ENCODE measurements at regions not wholly inside any gene's neighbourhood (a gene's known extent, or its start where the extent isn't known, plus 50 kb on each side); places are given as distances from the start of the nearest gene placed in this dataset.

DNA sequence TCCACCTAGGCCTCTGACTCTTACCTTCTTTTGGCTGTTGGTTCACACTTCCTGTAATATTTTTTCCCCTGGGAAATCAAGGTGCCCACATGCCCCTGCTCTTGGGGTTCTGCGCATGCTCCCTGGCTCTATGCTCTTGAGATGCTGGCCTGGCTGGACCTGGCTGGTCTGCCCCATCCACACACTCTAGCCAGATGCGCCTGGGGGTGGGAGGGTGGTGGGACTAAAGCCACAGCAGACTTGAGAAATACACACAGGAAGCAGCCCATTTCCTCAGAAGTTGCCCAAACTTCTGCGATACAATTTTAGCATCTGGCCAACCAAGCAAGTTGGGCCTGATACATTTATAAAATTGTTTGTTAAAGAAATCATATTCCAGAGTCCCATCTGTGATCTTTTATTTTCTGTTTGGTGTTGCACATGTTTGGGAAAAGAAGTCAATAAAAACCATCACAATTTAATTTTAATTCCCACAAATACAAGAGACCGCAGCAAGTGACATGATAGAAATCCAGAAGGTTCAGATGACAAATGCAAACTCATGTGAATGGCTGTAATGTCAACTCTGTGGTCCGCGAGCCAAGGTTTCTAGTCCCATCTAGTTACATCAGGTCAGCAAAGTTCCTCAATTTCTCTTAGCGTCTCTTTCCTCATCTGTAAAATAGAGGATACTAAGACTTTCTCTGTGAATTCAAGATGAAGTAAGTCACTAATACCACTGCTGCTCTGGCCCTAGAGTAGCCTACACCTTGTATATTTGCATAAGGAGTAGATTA lies 55.9 kb upstream of the MEF2A start:
- TF ChIP-seq, protein P1, sequence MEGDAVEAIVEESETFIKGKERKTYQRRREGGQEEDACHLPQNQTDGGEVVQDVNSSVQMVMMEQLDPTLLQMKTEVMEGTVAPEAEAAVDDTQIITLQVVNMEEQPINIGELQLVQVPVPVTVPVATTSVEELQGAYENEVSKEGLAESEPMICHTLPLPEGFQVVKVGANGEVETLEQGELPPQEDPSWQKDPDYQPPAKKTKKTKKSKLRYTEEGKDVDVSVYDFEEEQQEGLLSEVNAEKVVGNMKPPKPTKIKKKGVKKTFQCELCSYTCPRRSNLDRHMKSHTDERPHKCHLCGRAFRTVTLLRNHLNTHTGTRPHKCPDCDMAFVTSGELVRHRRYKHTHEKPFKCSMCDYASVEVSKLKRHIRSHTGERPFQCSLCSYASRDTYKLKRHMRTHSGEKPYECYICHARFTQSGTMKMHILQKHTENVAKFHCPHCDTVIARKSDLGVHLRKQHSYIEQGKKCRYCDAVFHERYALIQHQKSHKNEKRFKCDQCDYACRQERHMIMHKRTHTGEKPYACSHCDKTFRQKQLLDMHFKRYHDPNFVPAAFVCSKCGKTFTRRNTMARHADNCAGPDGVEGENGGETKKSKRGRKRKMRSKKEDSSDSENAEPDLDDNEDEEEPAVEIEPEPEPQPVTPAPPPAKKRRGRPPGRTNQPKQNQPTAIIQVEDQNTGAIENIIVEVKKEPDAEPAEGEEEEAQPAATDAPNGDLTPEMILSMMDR (IDR thresholded peaks at IDR 0.05; ENCODE audit: low read depth, low read length) = no peak
- TF ChIP-seq MYC (IDR thresholded peaks at IDR 0.05; ENCODE audit: low read depth, low read length) = peak; percentile 37; the same call in 1 of the 2 replicates
- no peak for TF ChIP-seq POLR2A (IDR thresholded peaks at IDR 0.05; ENCODE audit: extremely low read depth, insufficient read length)
